ENCODE measurements at regions not wholly inside any gene's neighbourhood (a gene's known extent, or its start where the extent isn't known, plus 50 kb on each side); places are given as distances from the start of the nearest gene placed in this dataset.

- Histone ChIP-seq H3K9me3 (ENCODE audit: low read depth) (no peaks in the 10 kb centered on the region), H3K79me2 (no peaks in the 10 kb centered on the region), H3K4me3 (no peak overlapping the region), H3K4me2 (no peak overlapping the region), H3K36me3 (replicated peaks; ENCODE audit: insufficient read depth, low read depth) (no peaks in the 10 kb centered on the region), H3K27me3 (no peaks in the 10 kb centered on the region), H3K27ac (no peak overlapping the region), H2AFZ (no peak overlapping the region), H3K9me2 (replicated peaks; ENCODE audit: insufficient read depth) (no peaks in the 10 kb centered on the region), H4K20me1 (ENCODE audit: insufficient read depth, poor library complexity, severe bottlenecking) (no peaks in the 10 kb centered on the region), H3K4me1 (ENCODE audit: insufficient read depth) (no peaks in the 10 kb centered on the region)
- 93% methylated on average over 34 of the region's 42 CpGs for WGBS (ENCODE audit: low lambda C conversion rate, missing lambda C conversion rate)
- no peak for DNase-seq (ENCODE audit: low spot score)
- TF ChIP-seq, protein P1, sequence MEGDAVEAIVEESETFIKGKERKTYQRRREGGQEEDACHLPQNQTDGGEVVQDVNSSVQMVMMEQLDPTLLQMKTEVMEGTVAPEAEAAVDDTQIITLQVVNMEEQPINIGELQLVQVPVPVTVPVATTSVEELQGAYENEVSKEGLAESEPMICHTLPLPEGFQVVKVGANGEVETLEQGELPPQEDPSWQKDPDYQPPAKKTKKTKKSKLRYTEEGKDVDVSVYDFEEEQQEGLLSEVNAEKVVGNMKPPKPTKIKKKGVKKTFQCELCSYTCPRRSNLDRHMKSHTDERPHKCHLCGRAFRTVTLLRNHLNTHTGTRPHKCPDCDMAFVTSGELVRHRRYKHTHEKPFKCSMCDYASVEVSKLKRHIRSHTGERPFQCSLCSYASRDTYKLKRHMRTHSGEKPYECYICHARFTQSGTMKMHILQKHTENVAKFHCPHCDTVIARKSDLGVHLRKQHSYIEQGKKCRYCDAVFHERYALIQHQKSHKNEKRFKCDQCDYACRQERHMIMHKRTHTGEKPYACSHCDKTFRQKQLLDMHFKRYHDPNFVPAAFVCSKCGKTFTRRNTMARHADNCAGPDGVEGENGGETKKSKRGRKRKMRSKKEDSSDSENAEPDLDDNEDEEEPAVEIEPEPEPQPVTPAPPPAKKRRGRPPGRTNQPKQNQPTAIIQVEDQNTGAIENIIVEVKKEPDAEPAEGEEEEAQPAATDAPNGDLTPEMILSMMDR (IDR thresholded peaks at IDR 0.05; ENCODE audit: poor library complexity) = no peak
- no peak for TF ChIP-seq EZH2 (IDR thresholded peaks at IDR 0.05; ENCODE audit: borderline replicate concordance)
These were observed 118.9 kb upstream of the SFSWAP start for GRCh38 chr12:131591714-131592709.

GRCh38 chr12:131592972-131593371 is 117.9 kb upstream of the SFSWAP start:
- H3K4me2 ChIP-seq = no peak overlapping the region
- H2AFZ ChIP-seq = no peak overlapping the region
- H3K27ac ChIP-seq = no peak overlapping the region
- no peak for DNase-seq (ENCODE audit: low spot score)
- no peaks in the 10 kb centered on the region for H4K20me1 ChIP-seq (ENCODE audit: insufficient read depth, poor library complexity, severe bottlenecking)
- no peaks in the 10 kb centered on the region for H3K27me3 ChIP-seq
- H3K79me2 ChIP-seq = no peaks in the 10 kb centered on the region
- no peaks in the 10 kb centered on the region for H3K36me3 ChIP-seq (replicated peaks; ENCODE audit: insufficient read depth, low read depth)
- TF ChIP-seq EZH2 (IDR thresholded peaks at IDR 0.05; ENCODE audit: borderline replicate concordance) (no peak), EZH2phosphoT487 (IDR thresholded peaks at IDR 0.05; ENCODE audit: low read depth, severe bottlenecking, unreplicated experiment) (no peak)
- TF ChIP-seq, protein P1 (IDR thresholded peaks at IDR 0.05; ENCODE audit: poor library complexity) = no peak
- no peak overlapping the region for H3K4me3 ChIP-seq
- WGBS (ENCODE audit: low lambda C conversion rate, missing lambda C conversion rate) = 86% methylated on average over 6 of the region's 6 CpGs
- H3K4me1 ChIP-seq (ENCODE audit: insufficient read depth) = no peaks in the 10 kb centered on the region
- H3K9me2 ChIP-seq (replicated peaks; ENCODE audit: insufficient read depth) = no peaks in the 10 kb centered on the region
- H3K9me3 ChIP-seq (ENCODE audit: low read depth) = no peaks in the 10 kb centered on the region

GRCh38 chr12:131593406-131593805 is 117.5 kb upstream of the SFSWAP start:
- WGBS (ENCODE audit: low lambda C conversion rate, missing lambda C conversion rate) = 82% methylated on average over 3 of the region's 3 CpGs
- H3K79me2 ChIP-seq = no peaks in the 10 kb centered on the region
- no peaks in the 10 kb centered on the region for H3K27me3 ChIP-seq
- TF ChIP-seq, protein P1 (IDR thresholded peaks at IDR 0.05; ENCODE audit: poor library complexity) = no peak
- TF ChIP-seq EZH2phosphoT487 (IDR thresholded peaks at IDR 0.05; ENCODE audit: low read depth, severe bottlenecking, unreplicated experiment) (no peak), EZH2 (IDR thresholded peaks at IDR 0.05; ENCODE audit: borderline replicate concordance) (no peak)
- H4K20me1 ChIP-seq (ENCODE audit: insufficient read depth, poor library complexity, severe bottlenecking) = no peaks in the 10 kb centered on the region
- H3K4me3 ChIP-seq = no peak overlapping the region
- H2AFZ ChIP-seq = no peak overlapping the region
- H3K9me2 ChIP-seq (replicated peaks; ENCODE audit: insufficient read depth) = no peaks in the 10 kb centered on the region
- H3K4me1 ChIP-seq (ENCODE audit: insufficient read depth) = no peaks in the 10 kb centered on the region
- no peaks in the 10 kb centered on the region for H3K9me3 ChIP-seq (ENCODE audit: low read depth)
- H3K4me2 ChIP-seq = no peak overlapping the region
- H3K36me3 ChIP-seq (replicated peaks; ENCODE audit: insufficient read depth, low read depth) = no peaks in the 10 kb centered on the region
- no peak for DNase-seq (ENCODE audit: low spot score)
- H3K27ac ChIP-seq = no peak overlapping the region
